ENCODE measurements at regions not wholly inside any gene's neighbourhood (a gene's known extent, or its start where the extent isn't known, plus 50 kb on each side); places are given as distances from the start of the nearest gene placed in this dataset.

- TF ChIP-seq, protein P1, sequence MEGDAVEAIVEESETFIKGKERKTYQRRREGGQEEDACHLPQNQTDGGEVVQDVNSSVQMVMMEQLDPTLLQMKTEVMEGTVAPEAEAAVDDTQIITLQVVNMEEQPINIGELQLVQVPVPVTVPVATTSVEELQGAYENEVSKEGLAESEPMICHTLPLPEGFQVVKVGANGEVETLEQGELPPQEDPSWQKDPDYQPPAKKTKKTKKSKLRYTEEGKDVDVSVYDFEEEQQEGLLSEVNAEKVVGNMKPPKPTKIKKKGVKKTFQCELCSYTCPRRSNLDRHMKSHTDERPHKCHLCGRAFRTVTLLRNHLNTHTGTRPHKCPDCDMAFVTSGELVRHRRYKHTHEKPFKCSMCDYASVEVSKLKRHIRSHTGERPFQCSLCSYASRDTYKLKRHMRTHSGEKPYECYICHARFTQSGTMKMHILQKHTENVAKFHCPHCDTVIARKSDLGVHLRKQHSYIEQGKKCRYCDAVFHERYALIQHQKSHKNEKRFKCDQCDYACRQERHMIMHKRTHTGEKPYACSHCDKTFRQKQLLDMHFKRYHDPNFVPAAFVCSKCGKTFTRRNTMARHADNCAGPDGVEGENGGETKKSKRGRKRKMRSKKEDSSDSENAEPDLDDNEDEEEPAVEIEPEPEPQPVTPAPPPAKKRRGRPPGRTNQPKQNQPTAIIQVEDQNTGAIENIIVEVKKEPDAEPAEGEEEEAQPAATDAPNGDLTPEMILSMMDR (conservative IDR thresholded peaks at IDR 0.05; ENCODE audit: low read depth, low read length): no peak
- TF ChIP-seq EZH2 (IDR thresholded peaks at IDR 0.05; ENCODE audit: borderline replicate concordance, low read depth, low read length, poor library complexity, severe bottlenecking): no peak
Observed at GRCh38 chr10:36711361-36711760, 414.0 kb upstream of the ANKRD30A start.

Data from A673 (cell line).